GM12873 (cell line): ENCODE measurements at regions not wholly inside any gene's neighbourhood (a gene's known extent, or its start where the extent isn't known, plus 50 kb on each side); places are given as distances from the start of the nearest gene placed in this dataset.

Experiments used
- CTCF ChIP-seq: IDR thresholded peaks from 2 replicates; pipeline ENCODE4 v1.5.1; 2012; ENCODE audit warnings: low read depth, mild to moderate bottlenecking, moderate library complexity, low read length, control low read depth; ENCODE audit not compliant: insufficient read depth; ENCODE audit errors: missing control alignments

GRCh38 chr19:29086646-29087045 is 126.3 kb downstream of the UQCRFS1 start:
- no peak for TF ChIP-seq CTCF

- no peak for TF ChIP-seq CTCF
Observed at GRCh38 chr19:29086182-29086581, 126.8 kb downstream of the UQCRFS1 start.

GRCh38 chr19:29085630-29086029 is 127.3 kb downstream of the UQCRFS1 start:
- no peak for TF ChIP-seq CTCF

- TF ChIP-seq CTCF: no peak
Observed at GRCh38 chr19:29085206-29085605, 127.7 kb downstream of the UQCRFS1 start.

GRCh38 chr19:29084266-29084665 is 128.7 kb downstream of the UQCRFS1 start:
- TF ChIP-seq CTCF: peak; percentile 63

- TF ChIP-seq CTCF: no peak
Observed at GRCh38 chr19:29083863-29084262, 129.1 kb downstream of the UQCRFS1 start.

GRCh38 chr19:29079356-29080032 is 133.5 kb downstream of the UQCRFS1 start:
- no peak for TF ChIP-seq CTCF

- no peak for TF ChIP-seq CTCF
Observed at GRCh38 chr19:29076963-29077362, 136.0 kb downstream of the UQCRFS1 start.
